ENCODE measurements at regions not wholly inside any gene's neighbourhood (a gene's known extent, or its start where the extent isn't known, plus 50 kb on each side); places are given as distances from the start of the nearest gene placed in this dataset.
A peak's percentile ranks its signal among the peaks of the same experiment; 100 is the strongest.

DNA sequence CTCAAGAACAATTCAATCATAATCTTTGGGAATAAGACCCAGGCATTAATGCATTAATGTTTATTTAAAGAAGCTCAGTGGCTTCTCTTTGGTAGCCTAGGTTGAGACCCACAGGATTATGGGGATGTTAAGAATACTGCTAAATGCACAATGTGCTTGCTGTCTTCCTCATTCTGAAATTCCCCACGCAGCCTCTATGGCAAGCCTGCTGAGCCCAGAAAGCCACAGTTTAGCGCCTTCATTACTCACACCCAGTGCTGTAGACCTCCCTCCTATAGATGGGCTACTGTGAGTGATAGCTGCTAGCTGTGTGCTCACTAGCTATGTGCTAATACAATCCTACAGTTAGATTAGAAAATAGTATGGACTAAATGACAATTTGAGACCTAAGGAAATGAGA is 90.6 kb downstream of the TNFSF13B start:
- DNase-seq (ENCODE audit: low read depth in 4 of 4, low spot score in 2 of 4): no peak

DNA sequence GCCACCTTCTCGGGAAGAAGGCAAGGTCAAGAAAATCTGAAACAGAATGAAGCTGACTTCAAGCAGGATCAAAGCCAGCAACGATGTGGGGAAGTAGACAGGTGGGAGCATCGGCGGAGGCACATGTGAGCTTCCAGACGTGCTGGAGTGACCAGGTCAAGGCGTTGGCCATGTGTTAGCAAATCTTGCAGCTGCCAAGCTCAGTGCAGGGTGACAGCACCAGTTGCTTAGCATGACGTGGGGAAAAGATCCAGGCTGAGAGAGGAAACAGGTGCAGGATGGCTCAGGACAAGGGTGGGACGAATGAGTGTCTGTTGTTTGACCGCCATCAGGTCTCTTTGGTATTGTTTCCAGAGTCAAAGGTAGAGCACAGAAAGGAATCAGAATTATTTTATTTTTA is 92.3 kb downstream of the TNFSF13B start:
- no peak for DNase-seq (ENCODE audit: low read depth in 4 of 4, low spot score in 2 of 4)

DNA sequence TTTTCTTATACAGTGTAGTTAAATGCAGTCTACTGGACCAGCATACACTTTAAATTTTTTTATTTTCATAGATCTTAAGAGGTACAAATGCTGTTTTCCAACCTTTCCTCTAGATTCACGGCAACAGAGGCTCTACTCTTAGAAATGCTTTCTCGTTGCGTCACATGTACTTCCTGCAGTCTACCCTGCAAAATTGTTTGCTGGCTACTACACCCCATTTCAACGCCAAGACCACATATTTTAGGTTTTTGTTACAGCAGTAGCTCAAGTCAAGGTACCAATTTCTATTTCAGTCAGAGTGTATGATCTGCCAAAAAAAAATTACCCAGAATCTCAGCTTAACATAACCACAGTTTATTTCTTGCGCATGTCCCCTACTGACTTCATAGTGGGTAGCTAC is 94.1 kb downstream of the TNFSF13B start:
- DNase-seq (ENCODE audit: low read depth in 4 of 4, low spot score in 2 of 4): no peak

DNA sequence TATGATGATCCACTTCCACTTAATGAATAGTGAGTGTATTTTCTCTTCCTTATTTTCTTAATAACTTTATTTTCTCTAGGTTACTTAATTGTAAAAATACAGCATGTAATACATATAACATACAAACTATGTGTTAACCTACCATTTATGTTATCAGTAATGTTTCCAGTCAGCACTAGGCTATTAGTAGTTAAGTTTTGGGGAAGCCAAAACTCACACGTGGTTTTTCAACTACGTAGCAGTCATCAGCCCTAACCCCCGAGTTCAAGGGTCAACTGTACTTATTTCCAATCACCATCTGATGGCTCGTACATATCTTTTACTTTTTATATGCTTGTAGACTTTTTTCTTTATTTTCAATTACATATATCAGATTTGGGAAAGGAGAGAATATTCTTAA is 95.7 kb downstream of the TNFSF13B start:
- DNase-seq (ENCODE audit: low read depth in 4 of 4, low spot score in 2 of 4): no peak

DNA sequence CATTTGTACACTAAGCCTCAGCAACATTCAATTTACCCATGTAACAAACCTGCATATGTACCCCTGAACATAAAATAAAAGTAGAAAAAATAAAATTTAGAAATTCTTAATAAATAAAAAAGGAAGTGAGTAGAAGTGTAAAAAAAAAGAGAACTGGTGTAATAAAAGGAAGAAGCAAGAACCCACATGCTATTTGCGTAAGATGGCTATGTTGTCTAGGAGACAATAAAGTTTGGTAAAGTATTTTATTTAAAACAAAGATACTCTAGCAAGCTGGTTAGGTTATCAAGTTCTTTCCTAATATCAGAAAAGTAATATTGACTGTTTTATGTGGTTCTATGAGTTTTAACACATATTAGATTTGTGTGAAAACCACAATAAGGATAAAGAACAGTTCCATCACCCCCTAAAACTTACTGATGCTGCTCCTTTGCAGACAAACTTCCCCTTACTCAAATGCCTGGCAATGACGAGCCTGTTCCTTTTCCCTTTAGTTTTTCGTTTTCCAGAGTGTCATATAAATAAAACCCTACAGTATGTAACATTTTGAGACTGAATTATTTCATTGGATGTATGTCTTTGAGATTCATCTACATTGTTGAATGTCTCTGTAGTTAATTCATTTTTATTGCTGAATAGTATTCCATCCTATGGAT is 98.9 kb downstream of the TNFSF13B start:
- DNase-seq (ENCODE audit: low read depth in 4 of 4, low spot score in 2 of 4): no peak

DNA sequence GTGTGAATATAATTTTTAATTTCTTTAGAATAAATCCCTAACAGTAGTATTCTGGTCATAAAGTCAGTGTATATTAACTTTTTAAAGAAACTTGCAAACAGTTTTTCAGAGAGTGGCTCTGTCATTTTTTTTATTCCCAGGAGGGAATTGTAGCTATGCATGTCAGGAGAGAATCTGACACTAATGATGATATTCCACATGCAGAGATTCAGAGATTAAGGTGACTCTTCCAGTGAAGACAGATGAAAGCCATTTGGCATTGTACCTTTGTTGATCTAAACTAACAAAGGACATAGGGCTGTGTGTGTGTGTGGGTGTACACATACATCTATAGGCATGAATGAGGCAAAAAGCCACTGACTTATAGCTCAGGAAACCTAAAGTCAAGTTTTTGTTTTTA is 99.9 kb downstream of the TNFSF13B start:
- DNase-seq (ENCODE audit: low read depth in 4 of 4, low spot score in 2 of 4): no peak

DNA sequence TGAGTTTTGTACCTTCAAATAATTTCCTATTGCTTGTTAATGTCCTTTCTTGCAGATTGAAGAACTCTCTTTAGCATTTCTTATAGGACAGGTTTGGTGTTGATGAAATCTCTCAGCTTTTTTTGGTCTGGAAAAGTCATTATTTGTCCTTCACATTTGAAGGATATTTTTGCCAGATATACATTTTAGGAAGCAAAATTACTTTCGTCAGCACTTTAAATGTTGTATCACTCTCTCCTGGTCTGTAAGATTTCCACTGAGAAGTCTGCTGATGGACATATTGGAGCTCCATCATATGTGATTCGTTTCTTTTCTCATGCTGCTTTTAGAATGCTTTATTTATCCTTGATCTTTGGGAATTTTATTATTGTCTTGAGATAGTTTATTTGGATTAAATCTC is 105.5 kb downstream of the TNFSF13B start:
- no peak for DNase-seq (ENCODE audit: low read depth in 4 of 4, low spot score in 2 of 4)

DNA sequence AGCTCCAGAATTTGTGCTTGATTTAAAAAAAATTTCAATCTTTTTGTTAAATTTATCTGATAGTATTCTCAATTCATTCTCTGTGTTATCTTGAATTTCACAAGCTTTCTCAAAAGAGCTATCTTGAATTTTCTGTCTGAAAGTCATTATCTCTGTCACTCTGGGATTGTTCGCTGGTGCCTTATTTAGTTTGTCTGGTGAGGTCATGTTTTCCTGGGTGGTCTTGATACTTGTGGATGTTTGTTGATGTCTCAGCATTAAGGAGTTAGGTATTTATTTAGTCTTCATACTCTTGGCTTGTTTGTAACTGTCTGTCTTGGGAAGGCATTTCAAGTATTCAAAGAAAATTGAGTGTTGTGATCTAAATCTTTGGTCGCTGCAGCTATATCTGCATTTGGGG is 106.3 kb downstream of the TNFSF13B start:
- DNase-seq (ENCODE audit: low read depth in 4 of 4, low spot score in 2 of 4): no peak

DNA sequence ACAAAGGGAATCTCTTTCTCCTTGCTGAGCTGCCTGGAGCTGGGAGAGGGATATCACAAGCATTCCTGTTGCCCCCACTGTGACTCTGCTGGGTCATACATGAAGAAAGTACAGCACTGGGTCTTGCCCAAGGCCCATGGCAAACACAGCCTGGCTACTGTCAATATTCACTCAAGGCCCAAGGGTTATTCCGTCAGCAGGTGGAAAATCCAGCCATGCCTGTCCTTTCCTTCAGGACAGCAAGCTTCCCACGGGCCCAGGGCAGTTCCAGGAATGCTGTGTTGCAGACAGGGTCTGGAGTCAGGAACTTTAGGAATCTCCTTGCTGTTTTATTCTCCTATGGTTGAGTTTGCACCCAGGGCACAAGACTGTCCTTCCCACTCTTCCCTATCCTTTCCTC is 106.8 kb downstream of the TNFSF13B start:
- no peak for DNase-seq (ENCODE audit: low read depth in 4 of 4, low spot score in 2 of 4)

DNA sequence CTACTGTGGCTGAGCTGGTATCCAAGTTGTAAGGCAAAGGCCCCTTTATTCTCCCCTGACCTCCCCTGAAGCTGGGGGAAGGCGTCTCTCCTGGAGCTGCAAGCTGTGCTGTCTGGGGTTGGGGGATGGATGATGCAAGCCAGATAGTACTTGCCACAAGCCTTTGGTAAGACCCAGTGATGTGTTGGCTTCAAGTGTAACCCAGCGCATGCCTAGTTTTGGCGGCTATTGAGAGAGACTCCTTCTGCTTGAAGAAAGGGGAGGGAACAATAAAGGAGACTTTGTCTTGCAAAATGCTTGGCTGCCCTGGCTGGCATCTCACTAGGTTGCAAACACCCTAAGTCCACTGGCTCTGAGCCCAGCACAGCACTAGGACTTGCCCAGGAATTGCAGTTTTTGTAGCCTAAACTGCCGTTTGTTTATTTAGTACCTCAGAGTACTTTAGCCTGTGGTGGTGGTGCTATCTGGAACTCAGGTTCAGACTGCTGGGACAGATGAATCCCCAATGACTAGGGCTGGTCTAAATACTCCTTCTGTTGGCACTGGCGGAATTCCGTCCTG is 108.2 kb downstream of the TNFSF13B start:
- no peak for DNase-seq (ENCODE audit: low read depth in 4 of 4, low spot score in 2 of 4)

DNA sequence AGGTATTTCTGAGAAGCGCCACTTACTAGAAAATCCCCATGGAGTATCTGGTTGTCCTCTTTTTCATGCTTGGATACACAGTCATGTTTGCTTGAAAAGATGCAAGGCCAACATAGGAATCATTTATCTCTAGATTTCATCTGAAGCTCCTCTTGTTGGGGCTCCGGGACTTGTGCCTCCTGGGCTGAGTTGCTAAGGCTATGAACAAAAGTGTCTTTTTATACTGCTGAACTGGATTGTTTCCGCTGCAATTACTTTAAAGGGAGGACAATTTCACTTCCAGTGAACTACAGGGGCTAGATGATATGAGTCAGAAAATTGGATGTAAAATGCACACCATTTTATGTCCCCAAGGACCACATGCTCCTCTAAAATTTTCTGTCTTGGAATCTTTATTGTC is 114.1 kb downstream of the TNFSF13B start:
- no peak for DNase-seq (ENCODE audit: low read depth in 4 of 4, low spot score in 2 of 4)

DNA sequence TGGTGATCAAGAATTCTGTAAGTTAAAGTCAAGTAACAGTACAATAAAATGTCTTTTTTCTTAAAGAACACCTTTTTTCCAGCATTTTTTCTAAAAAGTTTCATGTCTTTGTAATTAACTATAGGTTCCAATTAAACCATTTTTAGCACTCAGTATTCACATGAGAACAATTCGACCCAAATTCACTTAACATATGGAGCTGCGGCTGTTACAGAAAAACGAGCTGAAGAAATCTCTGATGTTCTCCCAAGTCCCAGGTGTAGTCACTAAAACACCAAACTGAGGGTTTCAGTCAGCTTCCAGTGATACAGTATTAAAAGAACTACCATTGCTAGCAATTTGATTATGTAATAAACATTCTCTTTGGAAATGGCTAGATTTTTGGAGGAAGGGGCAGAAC is 117.6 kb downstream of the TNFSF13B start:
- DNase-seq (ENCODE audit: low read depth in 4 of 4, low spot score in 2 of 4): no peak

DNA sequence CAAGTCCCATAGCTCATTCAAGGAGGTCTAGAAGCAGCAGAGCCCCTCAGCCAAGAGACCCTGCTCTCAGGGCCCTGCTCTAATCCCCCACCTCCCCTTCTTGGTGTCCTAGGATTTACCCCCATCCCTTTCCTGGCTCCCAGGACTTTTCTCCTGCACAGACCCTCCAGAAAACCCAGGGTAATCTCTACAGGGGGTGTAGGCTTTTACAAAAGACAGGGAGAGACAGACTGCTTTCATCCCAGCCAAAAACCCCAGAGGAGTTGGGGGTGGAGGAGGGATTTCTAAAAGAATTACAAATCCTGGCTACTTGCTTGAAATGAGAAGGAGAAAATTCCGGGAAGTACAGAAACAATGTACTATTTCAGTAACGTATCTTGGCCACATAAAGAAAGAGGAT is 133.3 kb downstream of the TNFSF13B start:
- no peak for DNase-seq (ENCODE audit: low read depth in 4 of 4, low spot score in 2 of 4)

DNA sequence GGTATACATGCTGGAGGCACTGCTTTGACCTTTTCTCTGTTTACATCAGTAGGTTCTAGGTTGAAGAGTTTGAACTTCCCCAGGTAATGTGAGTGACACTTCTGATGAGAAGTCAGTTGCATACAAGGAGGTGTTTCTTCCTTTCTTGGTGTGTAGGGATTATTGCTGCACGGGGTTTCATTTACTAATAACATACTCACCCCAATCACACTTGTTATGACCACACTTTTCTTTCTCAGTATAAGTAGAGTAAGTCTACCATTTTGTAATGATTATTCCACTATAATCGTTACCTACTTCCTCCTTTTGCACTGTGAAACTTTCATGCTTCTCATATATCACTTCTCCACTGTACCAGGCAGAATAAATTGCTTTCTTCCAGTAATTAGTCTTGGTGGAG is 138.0 kb downstream of the TNFSF13B start:
- DNase-seq (ENCODE audit: low read depth in 4 of 4, low spot score in 2 of 4): no peak

DNA sequence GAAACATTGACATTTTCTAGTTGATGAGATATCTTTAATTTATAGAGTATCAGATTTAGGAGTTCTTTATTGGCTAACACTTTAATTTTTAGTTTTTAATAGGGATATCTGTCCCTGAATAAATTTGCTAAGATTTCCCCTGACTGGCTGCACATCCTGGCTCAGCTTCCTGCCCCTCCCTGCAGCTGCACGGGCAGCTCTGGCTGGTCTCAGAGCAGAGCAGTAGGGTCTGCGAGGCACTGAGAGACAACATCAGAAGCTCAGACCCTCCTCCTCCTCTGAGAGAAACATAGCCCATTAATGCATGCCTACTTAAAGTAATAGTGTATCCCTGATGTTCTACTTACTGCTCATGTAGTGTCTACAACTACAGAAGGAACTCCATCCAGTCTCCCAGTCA is 139.2 kb downstream of the TNFSF13B start:
- no peak for DNase-seq (ENCODE audit: low read depth in 4 of 4, low spot score in 2 of 4)

DNA sequence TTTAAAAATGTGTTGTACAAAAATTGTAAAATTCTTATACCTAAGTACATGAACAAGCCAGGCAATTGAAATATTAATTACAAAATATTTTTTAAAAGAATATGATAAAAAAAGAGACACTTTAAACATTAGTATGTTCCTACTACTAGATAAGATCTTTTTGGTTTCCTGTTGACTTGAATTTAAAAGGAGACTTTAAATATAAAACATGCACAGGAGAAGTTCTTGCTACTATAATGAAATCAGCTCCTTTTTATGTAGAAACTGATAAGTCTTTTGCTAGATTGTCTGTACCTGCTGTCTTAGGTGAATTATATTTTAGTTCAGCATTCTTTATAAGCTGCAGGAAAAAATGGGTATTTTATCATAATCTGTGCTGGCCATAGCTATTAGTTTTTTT is 140.2 kb downstream of the TNFSF13B start:
- DNase-seq (ENCODE audit: low read depth in 4 of 4, low spot score in 2 of 4): no peak

DNA sequence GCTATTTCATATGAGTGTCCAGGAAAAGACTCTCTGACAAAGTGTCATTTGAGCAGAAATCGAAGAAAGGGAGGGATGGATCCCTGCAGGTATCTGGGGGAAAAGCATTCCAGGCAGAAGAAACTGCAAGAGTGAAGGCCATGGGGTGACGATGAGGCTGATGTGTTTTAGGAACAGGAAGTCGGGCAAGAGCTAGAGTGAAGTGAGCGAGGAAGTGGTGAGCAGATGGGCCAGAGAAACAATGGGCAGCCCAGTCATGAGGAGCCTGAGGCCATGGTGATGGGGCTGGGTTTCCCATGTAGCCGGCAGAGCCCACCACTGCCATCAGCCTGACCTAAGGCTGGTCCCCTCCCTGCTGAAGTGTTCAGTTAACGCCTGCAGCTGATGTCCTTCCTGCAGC is 150.2 kb downstream of the TNFSF13B start:
- no peak for DNase-seq (ENCODE audit: low read depth in 4 of 4, low spot score in 2 of 4)

DNA sequence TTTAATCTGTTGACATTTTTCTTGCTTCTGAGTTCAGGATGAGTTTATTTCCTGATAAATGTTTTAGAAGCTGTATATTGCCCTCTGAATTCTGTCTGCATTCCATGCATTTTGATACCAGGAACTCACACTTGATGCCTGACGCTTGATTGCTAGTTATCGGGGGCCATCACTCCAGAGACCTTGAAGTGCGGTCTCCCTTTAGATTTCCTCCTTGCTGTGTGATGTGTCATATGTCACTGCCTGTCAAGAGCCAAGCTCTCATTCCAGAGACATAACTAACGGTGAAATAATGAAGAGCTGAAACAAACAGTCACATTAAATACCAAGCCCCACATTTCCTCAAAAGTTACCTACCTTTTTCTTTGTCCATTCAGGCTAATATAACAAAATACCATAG is 155.5 kb downstream of the TNFSF13B start:
- peak in 1 of 4 donors; percentile 0 for DNase-seq (ENCODE audit: low read depth in 4 of 4, low spot score in 2 of 4)

DNA sequence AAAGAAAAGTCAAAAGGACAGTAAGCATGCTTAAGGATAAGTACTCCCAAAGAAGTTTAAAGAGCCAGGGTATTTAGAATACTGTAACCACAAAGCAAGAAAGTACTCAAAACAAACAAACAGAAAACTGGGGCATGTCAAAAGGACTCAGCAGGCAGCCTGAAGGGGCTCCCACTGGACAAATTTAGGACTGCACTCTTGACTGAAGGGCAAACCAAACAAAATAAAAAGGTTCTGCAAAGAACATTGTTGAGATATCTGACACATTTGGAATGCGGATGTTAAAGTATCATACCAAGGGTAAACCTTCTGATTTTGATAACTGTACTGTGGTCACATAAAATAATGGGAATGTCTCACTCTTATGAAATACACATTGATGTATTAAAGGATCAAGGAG is 157.4 kb downstream of the TNFSF13B start:
- no peak for DNase-seq (ENCODE audit: low read depth in 4 of 4, low spot score in 2 of 4)

DNA sequence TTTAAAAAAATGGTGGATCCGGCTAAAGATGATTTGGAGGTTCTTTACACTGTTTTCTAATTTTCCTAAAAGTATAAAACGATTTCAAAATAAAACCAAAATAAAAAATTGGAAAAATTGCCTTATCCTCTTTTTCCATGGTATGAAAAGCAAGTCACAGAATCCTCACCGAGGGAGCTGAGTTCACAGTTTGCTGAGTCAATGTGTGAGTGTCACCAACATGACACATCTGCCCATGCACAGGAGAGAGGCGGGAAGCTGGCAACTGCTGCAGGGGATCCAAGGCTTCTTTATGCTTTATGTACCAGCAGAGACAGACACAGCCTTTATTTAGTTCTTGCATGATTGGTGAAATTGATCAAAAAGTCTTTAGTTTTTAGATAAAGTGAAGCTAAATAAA is 157.8 kb downstream of the TNFSF13B start:
- DNase-seq (ENCODE audit: low read depth in 4 of 4, low spot score in 2 of 4): no peak

DNA sequence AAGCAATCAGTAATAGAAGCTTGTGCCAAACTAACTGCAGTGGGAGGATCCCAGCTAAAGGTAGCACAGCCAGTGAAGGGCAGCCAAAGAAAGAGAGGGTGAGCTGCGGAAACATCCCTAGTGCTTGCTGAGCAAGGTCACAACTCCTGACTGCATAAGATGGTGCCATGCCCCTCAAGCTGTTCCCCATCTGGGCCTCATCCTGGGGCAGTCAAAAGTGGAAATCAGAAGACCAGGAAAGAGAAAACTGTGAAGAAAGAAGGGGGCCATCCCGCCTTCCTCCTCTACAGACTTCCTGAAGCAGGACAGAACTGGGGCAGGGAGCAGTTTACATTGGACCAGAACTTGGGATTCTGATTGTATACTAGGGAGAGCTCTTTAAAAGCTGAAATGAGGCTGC is 159.2 kb downstream of the TNFSF13B start:
- DNase-seq (ENCODE audit: low read depth in 4 of 4, low spot score in 2 of 4): no peak

DNA sequence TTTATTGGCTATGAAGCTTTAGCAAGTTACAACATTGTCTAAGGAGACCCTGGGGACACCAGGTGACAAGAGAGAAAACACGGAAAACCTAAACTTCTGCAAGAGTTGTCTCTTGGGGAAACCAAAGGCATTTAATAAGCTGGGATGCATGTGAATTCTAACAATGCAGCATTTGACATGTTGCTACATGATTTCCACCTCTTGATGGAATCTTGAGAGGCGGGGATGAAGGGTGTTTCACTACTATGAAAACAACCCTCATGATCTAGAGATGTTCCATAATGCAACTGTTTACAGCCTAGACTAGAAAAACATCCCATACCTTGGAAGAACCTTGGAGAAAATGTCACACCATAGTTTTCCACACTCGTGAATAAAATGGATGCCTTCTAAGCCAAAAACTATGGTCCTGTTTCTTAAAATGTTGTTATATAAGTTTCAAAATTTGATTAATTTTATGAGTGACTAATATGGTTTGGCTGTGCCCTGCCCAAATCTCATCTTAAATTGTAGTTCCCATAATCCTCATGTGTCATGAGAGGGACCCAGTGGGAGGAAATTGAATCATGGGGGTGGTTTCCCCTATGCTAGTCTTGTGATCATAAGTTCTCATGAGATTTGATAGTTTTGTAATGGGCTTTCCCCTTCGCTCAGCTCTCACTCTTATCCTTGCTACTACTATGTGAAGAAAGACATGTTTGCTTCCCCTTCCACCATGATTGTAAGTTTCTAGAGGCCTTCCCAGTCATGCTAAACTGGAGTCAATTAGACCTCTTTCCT is 164.6 kb downstream of the TNFSF13B start:
- no peak for DNase-seq (ENCODE audit: low read depth in 4 of 4, low spot score in 2 of 4)

All from left renal cortex interstitium (tissue), 4 donors.